Duodenal mucosa (tissue), 2 donors: ENCODE measurements at regions not wholly inside any gene's neighbourhood (a gene's known extent, or its start where the extent isn't known, plus 50 kb on each side); places are given as distances from the start of the nearest gene placed in this dataset.
"Not testable (repeated sequence)": the region's sequence is repeated elsewhere in the genome, so short reads cannot be mapped to it uniquely, and the experiment has no call there.

Source experiments
- H3K27ac ChIP-seq: one replicate; pipeline ENCODE4 v1.7.0; 2013; ENCODE audit warnings: low read depth, low read length
- H3K27me3 ChIP-seq, 2 donors: one replicate each; pipeline ENCODE4 v1.7.0; 2013; ENCODE audit warnings: low read length in 2 of 2, control low read depth in 1 of 2; ENCODE audit not compliant: insufficient read depth in 2 of 2, control insufficient read depth in 1 of 2
- H3K36me3 ChIP-seq, 2 donors: one replicate each; pipeline ENCODE4 v1.7.0; 2013; ENCODE audit warnings: low read length in 2 of 2, control low read depth in 1 of 2; ENCODE audit not compliant: insufficient read depth in 2 of 2, control insufficient read depth in 1 of 2
- H3K4me1 ChIP-seq, 2 donors: one replicate each; pipeline ENCODE4 v1.7.0; 2013; ENCODE audit warnings: low read length in 2 of 2, control low read depth in 1 of 2; ENCODE audit not compliant: insufficient read depth in 2 of 2, control insufficient read depth in 1 of 2
- H3K4me3 ChIP-seq, 2 donors: one replicate each; pipeline ENCODE4 v1.7.0; 2013; ENCODE audit warnings: low read length in 2 of 2, low read depth in 1 of 2
- H3K9ac ChIP-seq, 2 donors: one replicate each; pipeline ENCODE4 v1.7.0; 2013; ENCODE audit warnings: low read length in 2 of 2, low read depth in 1 of 2
- H3K9me3 ChIP-seq, 2 donors: one replicate each; pipeline ENCODE4 v1.7.0; 2013; ENCODE audit warnings: low read length in 2 of 2, control low read depth in 1 of 2; ENCODE audit not compliant: control insufficient read depth in 1 of 2

- Histone ChIP-seq H3K27ac (no peak overlapping the region), H3K9ac (no peak overlapping the region), H3K36me3 (no peaks in the 10 kb centered on the region), H3K27me3 (no peaks in the 10 kb centered on the region), H3K4me3 (no peak overlapping the region), H3K9me3 (no peaks in the 10 kb centered on the region), H3K4me1 (no peaks in the 10 kb centered on the region)
Measured at GRCh38 chr11:80700386-80700785, 1259.6 kb upstream of the TENM4 start.

- H3K27ac ChIP-seq, H3K9me3 ChIP-seq, H3K4me1 ChIP-seq, H3K4me3 ChIP-seq, H3K36me3 ChIP-seq, H3K27me3 ChIP-seq, H3K9ac ChIP-seq: not testable (repeated sequence)
Measured at GRCh38 chr11:80699406-80700177, 1258.8 kb upstream of the TENM4 start.

- Histone ChIP-seq H3K4me3 (no peak overlapping the region), H3K9me3 (no peaks in the 10 kb centered on the region), H3K36me3 (no peaks in the 10 kb centered on the region), H3K4me1 (no peaks in the 10 kb centered on the region), H3K27me3 (no peaks in the 10 kb centered on the region), H3K9ac (no peak overlapping the region), H3K27ac (no peak overlapping the region)
Measured at GRCh38 chr11:80698637-80699036, 1257.8 kb upstream of the TENM4 start.

- H3K4me3 ChIP-seq = no peak overlapping the region
- H3K36me3 ChIP-seq = no peaks in the 10 kb centered on the region
- no peaks in the 10 kb centered on the region for H3K4me1 ChIP-seq
- no peak overlapping the region for H3K9ac ChIP-seq
- H3K27ac ChIP-seq = no peak overlapping the region
- H3K27me3 ChIP-seq = no peaks in the 10 kb centered on the region
- H3K9me3 ChIP-seq = no peaks in the 10 kb centered on the region
Measured at GRCh38 chr11:80694385-80694784, 1253.6 kb upstream of the TENM4 start.

GRCh38 chr11:80687941-80688340 lies 1247.1 kb upstream of the TENM4 start:
- no peaks in the 10 kb centered on the region for H3K4me1 ChIP-seq
- H3K4me3 ChIP-seq = no peak overlapping the region
- no peak overlapping the region for H3K27ac ChIP-seq
- H3K27me3 ChIP-seq = no peaks in the 10 kb centered on the region
- no peak overlapping the region for H3K9ac ChIP-seq
- no peaks in the 10 kb centered on the region for H3K36me3 ChIP-seq
- no peaks in the 10 kb centered on the region for H3K9me3 ChIP-seq

- H3K4me1 ChIP-seq = no peaks in the 10 kb centered on the region
- H3K27ac ChIP-seq = no peak overlapping the region
- no peaks in the 10 kb centered on the region for H3K9me3 ChIP-seq
- no peak overlapping the region for H3K4me3 ChIP-seq
- H3K27me3 ChIP-seq = no peaks in the 10 kb centered on the region
- no peak overlapping the region for H3K9ac ChIP-seq
- H3K36me3 ChIP-seq = no peaks in the 10 kb centered on the region
Measured at GRCh38 chr11:80686889-80687288, 1246.1 kb upstream of the TENM4 start.

- H3K27me3 ChIP-seq = no peaks in the 10 kb centered on the region
- no peaks in the 10 kb centered on the region for H3K9me3 ChIP-seq
- no peaks in the 10 kb centered on the region for H3K4me1 ChIP-seq
- H3K36me3 ChIP-seq = no peaks in the 10 kb centered on the region
- no peak overlapping the region for H3K9ac ChIP-seq
- H3K27ac ChIP-seq = no peak overlapping the region
- no peak overlapping the region for H3K4me3 ChIP-seq
Measured at GRCh38 chr11:80673566-80673965, 1232.7 kb upstream of the TENM4 start.

- no peaks in the 10 kb centered on the region for H3K27me3 ChIP-seq
- no peak overlapping the region for H3K27ac ChIP-seq
- no peak overlapping the region for H3K4me3 ChIP-seq
- H3K9ac ChIP-seq = no peak overlapping the region
- H3K4me1 ChIP-seq = no peaks in the 10 kb centered on the region
- no peaks in the 10 kb centered on the region for H3K36me3 ChIP-seq
- no peaks in the 10 kb centered on the region for H3K9me3 ChIP-seq
Measured at GRCh38 chr11:80669620-80670019, 1228.8 kb upstream of the TENM4 start.

- no peak overlapping the region for H3K9ac ChIP-seq
- no peaks in the 10 kb centered on the region for H3K27me3 ChIP-seq
- no peak overlapping the region for H3K4me3 ChIP-seq
- no peaks in the 10 kb centered on the region for H3K36me3 ChIP-seq
- H3K9me3 ChIP-seq = no peaks in the 10 kb centered on the region
- H3K4me1 ChIP-seq = no peaks in the 10 kb centered on the region
- no peak overlapping the region for H3K27ac ChIP-seq
Measured at GRCh38 chr11:80668039-80668438, 1227.2 kb upstream of the TENM4 start.

GRCh38 chr11:80655834-80656233 lies 1215.0 kb upstream of the TENM4 start:
- Histone ChIP-seq H3K4me3 (no peak overlapping the region), H3K9me3 (no peaks in the 10 kb centered on the region), H3K4me1 (no peaks in the 10 kb centered on the region), H3K9ac (no peak overlapping the region), H3K27me3 (no peaks in the 10 kb centered on the region), H3K27ac (no peak overlapping the region), H3K36me3 (no peaks in the 10 kb centered on the region)

GRCh38 chr11:80650966-80651365 lies 1210.1 kb upstream of the TENM4 start:
- no peaks in the 10 kb centered on the region for H3K36me3 ChIP-seq
- H3K27ac ChIP-seq = no peak overlapping the region
- no peak overlapping the region for H3K9ac ChIP-seq
- no peak overlapping the region for H3K4me3 ChIP-seq
- H3K27me3 ChIP-seq = no peaks in the 10 kb centered on the region
- H3K9me3 ChIP-seq = no peaks in the 10 kb centered on the region
- H3K4me1 ChIP-seq = no peaks in the 10 kb centered on the region
